IPS-NIHi11 (cell line): ENCODE measurements at regions not wholly inside any gene's neighbourhood (a gene's known extent, or its start where the extent isn't known, plus 50 kb on each side); places are given as distances from the start of the nearest gene placed in this dataset.
"Not testable (repeated sequence)": the region's sequence is repeated elsewhere in the genome, so short reads cannot be mapped to it uniquely, and the experiment has no call there.

Source experiments
- DNase-seq: peaks from one replicate; pipeline ENCODE4 v3.0.0; 2012; ENCODE audit warnings: mixed read lengths, low spot score

- DNase-seq, result no peak
These were observed 237.2 kb downstream of the ASMT start for GRCh38 chrX:1852082-1852481.

- no peak for DNase-seq
These were observed 238.6 kb downstream of the ASMT start for GRCh38 chrX:1853447-1853846.

GRCh38 chrX:1853916-1854315 lies 239.1 kb downstream of the ASMT start:
- DNase-seq, result no peak

GRCh38 chrX:1854861-1855260 lies 240.0 kb downstream of the ASMT start:
- not testable (repeated sequence) for DNase-seq

- not testable (repeated sequence) for DNase-seq
These were observed 244.4 kb downstream of the ASMT start for GRCh38 chrX:1859266-1859665.

GRCh38 chrX:1860936-1861594 lies 246.2 kb downstream of the ASMT start:
- DNase-seq, result no peak

- DNase-seq, result not testable (repeated sequence)
These were observed 249.1 kb downstream of the ASMT start for GRCh38 chrX:1863995-1864394.

GRCh38 chrX:1870421-1870820 lies 255.6 kb downstream of the ASMT start:
- no peak for DNase-seq

- no peak for DNase-seq
These were observed 257.0 kb downstream of the ASMT start for GRCh38 chrX:1871887-1872286.

- DNase-seq, result no peak
These were observed 258.8 kb downstream of the ASMT start for GRCh38 chrX:1873671-1874070.

GRCh38 chrX:1874416-1874815 lies 259.6 kb downstream of the ASMT start:
- DNase-seq, result no peak

- DNase-seq, result no peak
These were observed 260.0 kb downstream of the ASMT start for GRCh38 chrX:1874899-1875298.

- no peak for DNase-seq
These were observed 261.2 kb downstream of the ASMT start for GRCh38 chrX:1876041-1876440.

- no peak for DNase-seq
These were observed 262.9 kb downstream of the ASMT start for GRCh38 chrX:1877780-1878179.

- DNase-seq, result not testable (repeated sequence)
These were observed 266.3 kb downstream of the ASMT start for GRCh38 chrX:1880884-1881817.

- DNase-seq, result no peak
These were observed 268.9 kb downstream of the ASMT start for GRCh38 chrX:1883772-1884171.

- no peak for DNase-seq
These were observed 269.6 kb downstream of the ASMT start for GRCh38 chrX:1884446-1884845.

- DNase-seq, result no peak
These were observed 270.3 kb downstream of the ASMT start for GRCh38 chrX:1885116-1885515.

GRCh38 chrX:1888305-1888704 lies 273.4 kb downstream of the ASMT start:
- not testable (repeated sequence) for DNase-seq

- no peak for DNase-seq
These were observed 279.1 kb downstream of the ASMT start for GRCh38 chrX:1894026-1894294.

- DNase-seq, result no peak
These were observed 279.9 kb downstream of the ASMT start for GRCh38 chrX:1894740-1895139.

- DNase-seq, result no peak
These were observed 280.7 kb downstream of the ASMT start for GRCh38 chrX:1895583-1895982.

- no peak for DNase-seq
These were observed 285.0 kb downstream of the ASMT start for GRCh38 chrX:1899841-1900240.

- no peak for DNase-seq
These were observed 288.0 kb downstream of the ASMT start for GRCh38 chrX:1902901-1903235.
